ENCODE measurements at regions not wholly inside any gene's neighbourhood (a gene's known extent, or its start where the extent isn't known, plus 50 kb on each side); places are given as distances from the start of the nearest gene placed in this dataset.

GRCh38 chr1:231093156-231093922, 53.3 kb upstream of the FAM89A start:
- H3K4me3 ChIP-seq (ENCODE audit: low read depth, low read length): no peak overlapping the region
- no peaks in the 10 kb centered on the region for H3K36me3 ChIP-seq
- peak; percentile 31; the same call in 1 of the 2 replicates for TF ChIP-seq CTCF (IDR thresholded peaks at IDR 0.05; ENCODE audit: low read depth, low read length)
- DNase-seq: peak; percentile 25
- no peaks in the 10 kb centered on the region for H3K27me3 ChIP-seq (ENCODE audit: insufficient read depth, low read depth, severe bottlenecking)
- H3K9me3 ChIP-seq (ENCODE audit: severe bottlenecking): no peaks in the 10 kb centered on the region
- H3K27ac ChIP-seq: no peak overlapping the region

DNA sequence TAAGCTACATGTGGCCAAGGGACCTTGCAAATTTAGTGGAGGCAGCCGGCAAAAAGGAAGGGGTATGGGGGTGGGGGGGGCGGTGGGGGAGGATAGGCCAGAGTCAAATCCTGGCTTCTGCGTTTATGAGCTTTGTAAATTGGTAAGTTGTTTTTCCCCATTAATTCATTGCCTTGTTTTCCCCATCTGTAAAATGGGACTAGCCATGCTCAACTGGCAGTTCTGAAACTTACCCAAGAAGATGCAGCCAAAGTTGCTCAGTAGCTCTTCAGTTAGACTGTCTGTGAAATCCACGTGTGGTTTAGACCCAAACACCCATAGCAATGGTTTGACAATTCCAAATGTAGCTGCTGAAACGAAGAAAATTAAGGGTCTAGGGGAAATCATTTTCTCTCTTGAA, 52.3 kb upstream of the FAM89A start:
- no peak overlapping the region for H3K4me3 ChIP-seq (ENCODE audit: low read depth, low read length)
- no peaks in the 10 kb centered on the region for H3K27me3 ChIP-seq (ENCODE audit: insufficient read depth, low read depth, severe bottlenecking)
- no peak for TF ChIP-seq CTCF (IDR thresholded peaks at IDR 0.05; ENCODE audit: low read depth, low read length)
- DNase-seq: no peak
- no peak overlapping the region for H3K27ac ChIP-seq
- no peaks in the 10 kb centered on the region for H3K36me3 ChIP-seq
- H3K9me3 ChIP-seq (ENCODE audit: severe bottlenecking): no peaks in the 10 kb centered on the region

GRCh38 chr1:231091831-231092301, 51.8 kb upstream of the FAM89A start:
- TF ChIP-seq CTCF (IDR thresholded peaks at IDR 0.05; ENCODE audit: low read depth, low read length): peak; percentile 85
- DNase-seq: peak; percentile 47
- no peaks in the 10 kb centered on the region for H3K27me3 ChIP-seq (ENCODE audit: insufficient read depth, low read depth, severe bottlenecking)

GRCh38 chr1:231091415-231091814, 51.4 kb upstream of the FAM89A start:
- TF ChIP-seq CTCF (IDR thresholded peaks at IDR 0.05; ENCODE audit: low read depth, low read length): no peak
- Histone ChIP-seq H3K27ac (no peak overlapping the region), H3K9me3 (ENCODE audit: severe bottlenecking) (no peaks in the 10 kb centered on the region), H3K36me3 (no peaks in the 10 kb centered on the region), H3K27me3 (ENCODE audit: insufficient read depth, low read depth, severe bottlenecking) (no peaks in the 10 kb centered on the region), H3K4me3 (ENCODE audit: low read depth, low read length) (no peak overlapping the region)
- no peak for DNase-seq

More at GRCh38 chr1:231091831-231092301, 51.8 kb upstream of the FAM89A start:
- Histone ChIP-seq H3K4me3 (ENCODE audit: low read depth, low read length) (no peak overlapping the region), H3K27ac (no peak overlapping the region), H3K36me3 (no peaks in the 10 kb centered on the region), H3K9me3 (ENCODE audit: severe bottlenecking) (no peaks in the 10 kb centered on the region)
